ENCODE measurements at regions not wholly inside any gene's neighbourhood (a gene's known extent, or its start where the extent isn't known, plus 50 kb on each side); places are given as distances from the start of the nearest gene placed in this dataset.

- TF ChIP-seq ZNF574 (CRISPR knock-in tag; IDR thresholded peaks at IDR 0.05) (no peak), LRRFIP1 (CRISPR knock-in tag; conservative IDR thresholded peaks at IDR 0.05) (no peak), ZSCAN25 (CRISPR knock-in tag; IDR thresholded peaks at IDR 0.05) (no peak), CBFB (CRISPR knock-in tag; IDR thresholded peaks at IDR 0.05) (no peak)
These were observed 52.2 kb upstream of the GATA2 start (continued) for GRCh38 chr3:128545120-128545752.

- no peak for DNase-seq (ENCODE audit: low spot score)
- H3K4me1 ChIP-seq (ENCODE audit: insufficient read depth, low read length), result peaks cover 30% of the 10 kb centered on the region
- H3K9ac ChIP-seq (ENCODE audit: insufficient read depth, low read depth, low read length), result no peak overlapping the region
- POLR2A ChIA-PET, result no interaction called here
- H3K36me3 ChIP-seq (replicated peaks in 1 of 2; ENCODE audit: control insufficient read depth in 1 of 2, insufficient read depth in 2 of 2, low read length in 2 of 2), result no peaks in the 10 kb centered on the region
- H3K4me2 ChIP-seq (ENCODE audit: low read depth, low read length), result no peak overlapping the region
- H2AFZ ChIP-seq (ENCODE audit: low read length), result no peak overlapping the region
- intact Hi-C loops (cut with micrococcal nuclease; ENCODE audit: unreplicated experiment), result no loop called here
- in situ Hi-C loops (cut with HindIII; ENCODE audit: extremely low pct_ligation_motif_present, low pct_unique_long_range_greater_than_20kb), result no loop called here
- no peak for FAIRE-seq
- no peaks in the 10 kb centered on the region for H3K9me3 ChIP-seq (ENCODE audit: low read length)
- no peak overlapping the region for H3K4me3 ChIP-seq (replicated peaks in 1 of 3; ENCODE audit: insufficient read depth in 1 of 3, low read depth in 2 of 3, low read length in 3 of 3)
- no peaks in the 10 kb centered on the region for H4K20me1 ChIP-seq (ENCODE audit: insufficient read depth, low read length)
- CTCF ChIA-PET (ENCODE audit: low intra/inter-chr PET ratio, low total read pairs), result no interaction called here
- H3K79me2 ChIP-seq (ENCODE audit: insufficient read depth, low read length), result no peaks in the 10 kb centered on the region
- ATAC-seq, result no peak
- no TSS peak for BruUV-seq (replicated peaks)
- H3K27ac ChIP-seq (ENCODE audit: extremely low read length, insufficient read depth, low read length), result no peak overlapping the region
- no peak for TF ChIP-seq KDM3A (CRISPR knock-in tag; IDR thresholded peaks at IDR 0.05; ENCODE audit: low read depth)
- TF ChIP-seq ZNF878 (CRISPR knock-in tag; IDR thresholded peaks at IDR 0.05), result no peak
- no peak for TF ChIP-seq ZFAT (CRISPR knock-in tag; conservative IDR thresholded peaks at IDR 0.05)
- no peak for TF ChIP-seq ZNF703 (CRISPR knock-in tag; IDR thresholded peaks at IDR 0.05; ENCODE audit: borderline replicate concordance)
- no peak for TF ChIP-seq HMGA1 (CRISPR knock-in tag; conservative IDR thresholded peaks at IDR 0.05)
- no peak for TF ChIP-seq ZNF687 (CRISPR knock-in tag; IDR thresholded peaks at IDR 0.05)
- TF ChIP-seq ZNF432 (CRISPR knock-in tag; IDR thresholded peaks at IDR 0.05; ENCODE audit: borderline replicate concordance), result no peak
- no peaks in the 10 kb centered on the region for H3K27me3 ChIP-seq (ENCODE audit: control insufficient read depth in 1 of 2, insufficient read depth in 2 of 2, low read length in 2 of 2)
These were observed 51.2 kb upstream of the GATA2 start for GRCh38 chr3:128544190-128544589.
